AG04450 (cell line): ENCODE measurements at regions not wholly inside any gene's neighbourhood (a gene's known extent, or its start where the extent isn't known, plus 50 kb on each side); places are given as distances from the start of the nearest gene placed in this dataset.

Experiments
- CTCF ChIA-PET: fragments of 300-600, 350-600 bp; formaldehyde crosslinking; extraction: SDS; loops from one replicate; lab custom pipeline; 2022; ENCODE audit warnings: antibody characterized with exemption, inconsistent platforms; lab: Charles Lee
- POLR2A ChIA-PET: fragments of 350-600 bp; formaldehyde crosslinking; extraction: SDS; loops from one replicate; lab custom pipeline; 2021; ENCODE audit warnings: antibody characterized with exemption, inconsistent platforms; lab: Yijun Ruan, JAX
- DNase-seq: peaks from one replicate; pipeline ENCODE4 v3.0.0-alpha.2; 2011; ENCODE audit warnings: low read depth, low spot score
- H3K27ac ChIP-seq: one replicate; pipeline ENCODE4 v1.5.1; 2012; ENCODE audit warnings: low read depth, low read length, control low read depth
- H3K27me3 ChIP-seq: one replicate; pipeline ENCODE4 v1.6.0; 2012; ENCODE audit warnings: low read length; ENCODE audit not compliant: control insufficient read depth, insufficient read depth
- H3K4me3 ChIP-seq: 2 replicates; pipeline ENCODE4 v1.5.1; 2011; ENCODE audit warnings: mild to moderate bottlenecking, low read depth, low read length, control low read depth
- H3K9me3 ChIP-seq: 2 replicates; pipeline ENCODE4 v1.5.1; 2012; ENCODE audit warnings: low read length; ENCODE audit not compliant: control insufficient read depth, insufficient read depth
- CTCF ChIP-seq: IDR thresholded peaks from 2 replicates; pipeline ENCODE4 v1.5.1; 2011; ENCODE audit warnings: low read depth, low read length, control low read depth, inconsistent platforms

GRCh38 chrX:138020941-138021340, 455.0 kb downstream of the ZIC3 start:
- no peak for TF ChIP-seq CTCF
- CTCF ChIA-PET: no interaction called here
- no peak for DNase-seq
- Histone ChIP-seq H3K27ac (no peak overlapping the region), H3K9me3 (no peaks in the 10 kb centered on the region), H3K4me3 (no peak overlapping the region), H3K27me3 (no peaks in the 10 kb centered on the region)
- POLR2A ChIA-PET: no interaction called here

- POLR2A ChIA-PET: no interaction called here
- Histone ChIP-seq H3K4me3 (no peak overlapping the region), H3K27ac (no peak overlapping the region), H3K27me3 (no peaks in the 10 kb centered on the region), H3K9me3 (no peaks in the 10 kb centered on the region)
- CTCF ChIA-PET: no interaction called here
- no peak for DNase-seq
- no peak for TF ChIP-seq CTCF
Observed at GRCh38 chrX:138026211-138026610, 460.3 kb downstream of the ZIC3 start.

- no peak overlapping the region for H3K27ac ChIP-seq
- POLR2A ChIA-PET: no interaction called here
- no peaks in the 10 kb centered on the region; the same call in 1 of the 2 replicates for H3K9me3 ChIP-seq
Observed at GRCh38 chrX:138031715-138032114, 465.8 kb downstream of the ZIC3 start.

GRCh38 chrX:138034136-138034535, 468.2 kb downstream of the ZIC3 start:
- CTCF ChIA-PET: no interaction called here
- no peak for DNase-seq
- POLR2A ChIA-PET: no interaction called here
- H3K4me3 ChIP-seq: no peak overlapping the region
- H3K9me3 ChIP-seq: no peaks in the 10 kb centered on the region; the same call in 1 of the 2 replicates
- TF ChIP-seq CTCF: no peak
- H3K27me3 ChIP-seq: no peaks in the 10 kb centered on the region
- no peak overlapping the region for H3K27ac ChIP-seq

More at GRCh38 chrX:138031715-138032114, 465.8 kb downstream of the ZIC3 start:
- Histone ChIP-seq H3K4me3 (no peak overlapping the region), H3K27me3 (no peaks in the 10 kb centered on the region)
- CTCF ChIA-PET: no interaction called here
- DNase-seq: no peak
- TF ChIP-seq CTCF: no peak

GRCh38 chrX:138037548-138037947, 471.6 kb downstream of the ZIC3 start:
- Histone ChIP-seq H3K4me3 (no peak overlapping the region), H3K27me3 (no peaks in the 10 kb centered on the region), H3K27ac (no peak overlapping the region), H3K9me3 (no peaks in the 10 kb centered on the region; the same call in 1 of the 2 replicates)
- TF ChIP-seq CTCF: no peak
- POLR2A ChIA-PET: no interaction called here
- CTCF ChIA-PET: no interaction called here
- DNase-seq: no peak
